HG03159 (cell line): ENCODE measurements at regions not wholly inside any gene's neighbourhood (a gene's known extent, or its start where the extent isn't known, plus 50 kb on each side); places are given as distances from the start of the nearest gene placed in this dataset.

Experiments
- ATAC-seq: cut with Tn5 transposase; IDR thresholded peaks from one replicate; pipeline ENCODE4 v1.9.1; 2021; ENCODE audit warnings: mild to moderate bottlenecking, moderate library complexity; ENCODE audit not compliant: unreplicated experiment

DNA sequence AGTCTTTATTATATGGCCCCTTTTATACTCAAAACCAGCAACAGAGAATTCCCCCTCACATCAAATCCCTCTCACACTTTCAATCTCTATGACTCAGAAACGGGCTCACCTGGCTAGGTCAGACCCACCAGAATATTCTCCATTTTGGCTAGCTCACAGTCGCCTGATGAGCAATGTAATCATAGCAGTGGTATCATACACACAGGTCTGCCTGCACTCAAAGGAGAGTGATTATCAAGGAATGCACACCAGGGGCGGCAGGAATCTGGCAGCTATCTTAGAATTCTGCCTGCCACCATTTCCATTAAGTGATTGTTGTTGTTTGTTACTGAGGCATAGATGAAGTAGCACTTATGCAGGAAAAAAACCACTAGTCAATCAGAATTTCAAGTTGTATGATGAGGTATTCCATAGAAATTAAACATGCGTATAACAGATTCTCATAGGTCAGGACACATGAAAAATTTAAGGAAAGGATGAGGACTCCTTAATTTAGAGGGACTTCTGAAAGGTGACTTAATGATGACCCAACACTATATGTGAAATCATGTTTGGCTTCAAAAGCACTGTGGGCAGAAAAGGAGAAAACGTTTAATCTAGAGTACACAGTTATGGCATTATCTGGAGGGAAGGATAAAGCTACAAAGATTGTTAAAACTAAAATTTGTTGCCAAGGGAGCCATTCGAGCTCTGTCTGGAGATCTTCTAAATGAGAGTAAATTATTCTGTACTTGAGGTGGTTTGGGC, 185.8 kb upstream of the DDI1 start:
- no peak for ATAC-seq

DNA sequence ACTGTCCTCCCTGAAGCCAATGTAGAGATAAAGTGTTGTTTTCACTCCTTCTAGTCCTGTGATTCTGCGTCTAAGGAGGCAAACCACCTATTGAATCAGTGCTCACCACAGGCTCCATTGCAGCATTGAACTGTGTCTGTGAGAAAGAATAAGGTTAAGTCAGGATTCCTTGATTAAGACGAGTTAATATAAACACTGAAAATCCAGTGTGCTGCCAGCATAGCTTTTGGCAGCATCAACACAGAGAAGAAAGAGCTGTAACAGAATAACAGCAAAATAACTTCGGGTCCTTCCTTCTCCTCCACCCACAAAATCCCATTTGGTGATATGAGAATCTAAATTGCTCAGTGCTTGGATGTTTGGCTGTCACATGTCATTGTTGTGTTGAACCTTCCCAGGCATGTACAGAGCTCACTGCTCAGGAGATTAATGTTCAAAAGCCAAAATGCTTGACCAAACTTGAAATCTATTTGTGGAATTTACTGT, 185.2 kb upstream of the DDI1 start:
- no peak for ATAC-seq
